ENCODE measurements at regions not wholly inside any gene's neighbourhood (a gene's known extent, or its start where the extent isn't known, plus 50 kb on each side); places are given as distances from the start of the nearest gene placed in this dataset.

GRCh38 chr4:108237693-108238092 is 69.0 kb upstream of the LEF1 start:
- TF ChIP-seq CTCF (conservative IDR thresholded peaks at IDR 0.05; ENCODE audit: low read length) (no peak), EZH2phosphoT487 (IDR thresholded peaks at IDR 0.05; ENCODE audit: borderline replicate concordance, low read depth, low read length) (no peak)

Data from OCI-LY7 (cell line).